ENCODE measurements at regions not wholly inside any gene's neighbourhood (a gene's known extent, or its start where the extent isn't known, plus 50 kb on each side); places are given as distances from the start of the nearest gene placed in this dataset.

GRCh38 chr1:244171241-244171985 lies 120.3 kb downstream of the ZBTB18 start:
- Histone ChIP-seq H3K9ac (ENCODE audit: low read depth, low read length) (no peak overlapping the region), H3K27ac (ENCODE audit: low read depth, low read length) (no peak overlapping the region), H3K4me1 (ENCODE audit: control insufficient read depth, insufficient read depth, low read length) (peaks cover 6% of the 10 kb centered on the region), H3K36me3 (ENCODE audit: control insufficient read depth, insufficient read depth, low read length) (no peaks in the 10 kb centered on the region), H3K9me3 (ENCODE audit: control insufficient read depth, insufficient read depth, low read length) (no peaks in the 10 kb centered on the region), H3K27me3 (ENCODE audit: control insufficient read depth, insufficient read depth, low read length) (no peaks in the 10 kb centered on the region), H3K4me3 (ENCODE audit: low read depth, low read length) (no peak overlapping the region)

GRCh38 chr1:244173240-244173639 lies 122.2 kb downstream of the ZBTB18 start:
- Histone ChIP-seq H3K9ac (ENCODE audit: low read depth, low read length) (no peak overlapping the region), H3K4me3 (ENCODE audit: low read depth, low read length) (no peak overlapping the region), H3K27ac (ENCODE audit: low read depth, low read length) (no peak overlapping the region), H3K4me1 (ENCODE audit: control insufficient read depth, insufficient read depth, low read length) (peaks cover 6% of the 10 kb centered on the region), H3K27me3 (ENCODE audit: control insufficient read depth, insufficient read depth, low read length) (no peaks in the 10 kb centered on the region), H3K9me3 (ENCODE audit: control insufficient read depth, insufficient read depth, low read length) (no peaks in the 10 kb centered on the region), H3K36me3 (ENCODE audit: control insufficient read depth, insufficient read depth, low read length) (no peaks in the 10 kb centered on the region)

GRCh38 chr1:244173769-244174168 lies 122.7 kb downstream of the ZBTB18 start:
- H3K27ac ChIP-seq (ENCODE audit: low read depth, low read length), result no peak overlapping the region
- peaks cover 6% of the 10 kb centered on the region for H3K4me1 ChIP-seq (ENCODE audit: control insufficient read depth, insufficient read depth, low read length)
- H3K9ac ChIP-seq (ENCODE audit: low read depth, low read length), result no peak overlapping the region
- no peaks in the 10 kb centered on the region for H3K9me3 ChIP-seq (ENCODE audit: control insufficient read depth, insufficient read depth, low read length)
- no peak overlapping the region for H3K4me3 ChIP-seq (ENCODE audit: low read depth, low read length)
- no peaks in the 10 kb centered on the region for H3K27me3 ChIP-seq (ENCODE audit: control insufficient read depth, insufficient read depth, low read length)
- no peaks in the 10 kb centered on the region for H3K36me3 ChIP-seq (ENCODE audit: control insufficient read depth, insufficient read depth, low read length)

GRCh38 chr1:244174922-244175521 lies 123.9 kb downstream of the ZBTB18 start:
- H3K27me3 ChIP-seq (ENCODE audit: control insufficient read depth, insufficient read depth, low read length), result no peaks in the 10 kb centered on the region
- H3K9me3 ChIP-seq (ENCODE audit: control insufficient read depth, insufficient read depth, low read length), result no peaks in the 10 kb centered on the region
- no peak overlapping the region; the same call in 1 of the 2 replicates for H3K4me3 ChIP-seq (ENCODE audit: low read depth, low read length)
- no peaks in the 10 kb centered on the region for H3K36me3 ChIP-seq (ENCODE audit: control insufficient read depth, insufficient read depth, low read length)
- H3K4me1 ChIP-seq (ENCODE audit: control insufficient read depth, insufficient read depth, low read length), result peaks cover 6% of the 10 kb centered on the region
- peak overlapping the region; percentile 13; the same call in 1 of the 2 replicates for H3K9ac ChIP-seq (ENCODE audit: low read depth, low read length)
- H3K27ac ChIP-seq (ENCODE audit: low read depth, low read length), result no peak overlapping the region

- Histone ChIP-seq H3K36me3 (ENCODE audit: control insufficient read depth, insufficient read depth, low read length) (no peaks in the 10 kb centered on the region), H3K4me1 (ENCODE audit: control insufficient read depth, insufficient read depth, low read length) (peaks cover 6% of the 10 kb centered on the region), H3K4me3 (ENCODE audit: low read depth, low read length) (no peak overlapping the region), H3K27me3 (ENCODE audit: control insufficient read depth, insufficient read depth, low read length) (no peaks in the 10 kb centered on the region), H3K9ac (ENCODE audit: low read depth, low read length) (no peak overlapping the region), H3K27ac (ENCODE audit: low read depth, low read length) (no peak overlapping the region), H3K9me3 (ENCODE audit: control insufficient read depth, insufficient read depth, low read length) (no peaks in the 10 kb centered on the region)
Observed at GRCh38 chr1:244176201-244176600, 125.1 kb downstream of the ZBTB18 start.

GRCh38 chr1:244180256-244180655 lies 129.2 kb downstream of the ZBTB18 start:
- Histone ChIP-seq H3K9me3 (ENCODE audit: control insufficient read depth, insufficient read depth, low read length) (no peaks in the 10 kb centered on the region), H3K4me1 (ENCODE audit: control insufficient read depth, insufficient read depth, low read length) (peaks cover 13% of the 10 kb centered on the region)

GRCh38 chr1:244181867-244182266 lies 130.8 kb downstream of the ZBTB18 start:
- Histone ChIP-seq H3K27ac (ENCODE audit: low read depth, low read length) (no peak overlapping the region), H3K9ac (ENCODE audit: low read depth, low read length) (no peak overlapping the region), H3K4me3 (ENCODE audit: low read depth, low read length) (no peak overlapping the region), H3K36me3 (ENCODE audit: control insufficient read depth, insufficient read depth, low read length) (no peaks in the 10 kb centered on the region), H3K9me3 (ENCODE audit: control insufficient read depth, insufficient read depth, low read length) (no peaks in the 10 kb centered on the region), H3K27me3 (ENCODE audit: control insufficient read depth, insufficient read depth, low read length) (no peaks in the 10 kb centered on the region), H3K4me1 (ENCODE audit: control insufficient read depth, insufficient read depth, low read length) (peaks cover 10% of the 10 kb centered on the region)

More at GRCh38 chr1:244180256-244180655, 129.2 kb downstream of the ZBTB18 start:
- Histone ChIP-seq H3K4me3 (ENCODE audit: low read depth, low read length) (no peak overlapping the region), H3K36me3 (ENCODE audit: control insufficient read depth, insufficient read depth, low read length) (no peaks in the 10 kb centered on the region), H3K27me3 (ENCODE audit: control insufficient read depth, insufficient read depth, low read length) (no peaks in the 10 kb centered on the region), H3K9ac (ENCODE audit: low read depth, low read length) (no peak overlapping the region), H3K27ac (ENCODE audit: low read depth, low read length) (no peak overlapping the region)

GRCh38 chr1:244183037-244183436 lies 132.0 kb downstream of the ZBTB18 start:
- no peak overlapping the region for H3K27ac ChIP-seq (ENCODE audit: low read depth, low read length)
- H3K4me3 ChIP-seq (ENCODE audit: low read depth, low read length), result no peak overlapping the region
- H3K9ac ChIP-seq (ENCODE audit: low read depth, low read length), result no peak overlapping the region
- no peaks in the 10 kb centered on the region for H3K9me3 ChIP-seq (ENCODE audit: control insufficient read depth, insufficient read depth, low read length)
- no peaks in the 10 kb centered on the region for H3K36me3 ChIP-seq (ENCODE audit: control insufficient read depth, insufficient read depth, low read length)
- peaks cover 10% of the 10 kb centered on the region for H3K4me1 ChIP-seq (ENCODE audit: control insufficient read depth, insufficient read depth, low read length)
- H3K27me3 ChIP-seq (ENCODE audit: control insufficient read depth, insufficient read depth, low read length), result no peaks in the 10 kb centered on the region

- Histone ChIP-seq H3K4me3 (ENCODE audit: low read depth, low read length) (no peak overlapping the region), H3K9me3 (ENCODE audit: control insufficient read depth, insufficient read depth, low read length) (no peaks in the 10 kb centered on the region)
Observed at GRCh38 chr1:244186372-244186771, 135.3 kb downstream of the ZBTB18 start.

GRCh38 chr1:244187310-244187709 lies 136.2 kb downstream of the ZBTB18 start:
- Histone ChIP-seq H3K27ac (ENCODE audit: low read depth, low read length) (no peak overlapping the region), H3K36me3 (ENCODE audit: control insufficient read depth, insufficient read depth, low read length) (no peaks in the 10 kb centered on the region), H3K9ac (ENCODE audit: low read depth, low read length) (no peak overlapping the region), H3K27me3 (ENCODE audit: control insufficient read depth, insufficient read depth, low read length) (no peaks in the 10 kb centered on the region), H3K4me3 (ENCODE audit: low read depth, low read length) (no peak overlapping the region), H3K9me3 (ENCODE audit: control insufficient read depth, insufficient read depth, low read length) (no peaks in the 10 kb centered on the region), H3K4me1 (ENCODE audit: control insufficient read depth, insufficient read depth, low read length) (peaks cover 10% of the 10 kb centered on the region)

More at GRCh38 chr1:244186372-244186771, 135.3 kb downstream of the ZBTB18 start:
- Histone ChIP-seq H3K9ac (ENCODE audit: low read depth, low read length) (no peak overlapping the region), H3K4me1 (ENCODE audit: control insufficient read depth, insufficient read depth, low read length) (peaks cover 10% of the 10 kb centered on the region), H3K27ac (ENCODE audit: low read depth, low read length) (no peak overlapping the region), H3K27me3 (ENCODE audit: control insufficient read depth, insufficient read depth, low read length) (no peaks in the 10 kb centered on the region), H3K36me3 (ENCODE audit: control insufficient read depth, insufficient read depth, low read length) (no peaks in the 10 kb centered on the region)

- H3K4me3 ChIP-seq (ENCODE audit: low read depth, low read length), result no peak overlapping the region
- H3K9ac ChIP-seq (ENCODE audit: low read depth, low read length), result no peak overlapping the region
- H3K27me3 ChIP-seq (ENCODE audit: control insufficient read depth, insufficient read depth, low read length), result no peaks in the 10 kb centered on the region
- H3K4me1 ChIP-seq (ENCODE audit: control insufficient read depth, insufficient read depth, low read length), result no peaks in the 10 kb centered on the region
- H3K36me3 ChIP-seq (ENCODE audit: control insufficient read depth, insufficient read depth, low read length), result no peaks in the 10 kb centered on the region
- H3K27ac ChIP-seq (ENCODE audit: low read depth, low read length), result no peak overlapping the region
- H3K9me3 ChIP-seq (ENCODE audit: control insufficient read depth, insufficient read depth, low read length), result no peaks in the 10 kb centered on the region
Observed at GRCh38 chr1:244191581-244191980, 140.5 kb downstream of the ZBTB18 start.
